ENCODE measurements at regions not wholly inside any gene's neighbourhood (a gene's known extent, or its start where the extent isn't known, plus 50 kb on each side); places are given as distances from the start of the nearest gene placed in this dataset.

DNA sequence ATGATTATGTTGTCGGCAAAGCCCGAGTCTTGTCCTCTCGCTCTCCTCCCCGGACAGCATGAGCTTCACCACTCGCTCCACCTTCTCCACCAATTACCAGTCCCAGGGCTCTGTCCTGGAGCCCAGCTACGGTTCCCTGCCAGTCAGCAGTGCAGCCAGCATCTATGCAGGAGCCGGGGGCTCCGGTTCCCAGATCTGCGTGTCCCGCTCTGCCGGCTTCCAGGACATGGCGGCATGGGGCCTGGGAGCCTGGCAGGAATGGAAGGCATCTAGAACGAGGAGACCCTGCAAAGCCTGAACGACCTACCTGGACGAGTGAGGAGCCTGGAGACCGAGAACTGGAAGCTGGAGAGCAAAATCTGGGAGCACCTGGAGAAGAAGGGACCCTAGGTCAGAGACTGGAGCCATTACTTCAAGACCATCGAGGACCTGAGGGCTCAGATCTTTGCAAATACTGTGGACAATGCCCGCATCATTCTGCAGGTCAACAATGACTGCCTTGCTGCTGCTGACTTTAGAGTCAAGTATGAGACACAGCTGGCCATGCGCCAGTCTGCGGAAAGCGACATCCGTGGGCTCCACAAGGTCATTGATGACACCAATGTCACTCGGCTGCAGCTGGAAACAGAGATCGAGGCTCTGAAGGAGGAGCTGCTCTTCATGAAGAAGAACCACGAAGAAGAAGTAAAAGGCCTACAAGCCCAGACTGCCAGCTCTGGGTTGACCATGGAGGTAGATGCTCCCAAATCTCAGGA, 101.3 kb upstream of the MAN2A1 start:
- TF ChIP-seq, protein P1, sequence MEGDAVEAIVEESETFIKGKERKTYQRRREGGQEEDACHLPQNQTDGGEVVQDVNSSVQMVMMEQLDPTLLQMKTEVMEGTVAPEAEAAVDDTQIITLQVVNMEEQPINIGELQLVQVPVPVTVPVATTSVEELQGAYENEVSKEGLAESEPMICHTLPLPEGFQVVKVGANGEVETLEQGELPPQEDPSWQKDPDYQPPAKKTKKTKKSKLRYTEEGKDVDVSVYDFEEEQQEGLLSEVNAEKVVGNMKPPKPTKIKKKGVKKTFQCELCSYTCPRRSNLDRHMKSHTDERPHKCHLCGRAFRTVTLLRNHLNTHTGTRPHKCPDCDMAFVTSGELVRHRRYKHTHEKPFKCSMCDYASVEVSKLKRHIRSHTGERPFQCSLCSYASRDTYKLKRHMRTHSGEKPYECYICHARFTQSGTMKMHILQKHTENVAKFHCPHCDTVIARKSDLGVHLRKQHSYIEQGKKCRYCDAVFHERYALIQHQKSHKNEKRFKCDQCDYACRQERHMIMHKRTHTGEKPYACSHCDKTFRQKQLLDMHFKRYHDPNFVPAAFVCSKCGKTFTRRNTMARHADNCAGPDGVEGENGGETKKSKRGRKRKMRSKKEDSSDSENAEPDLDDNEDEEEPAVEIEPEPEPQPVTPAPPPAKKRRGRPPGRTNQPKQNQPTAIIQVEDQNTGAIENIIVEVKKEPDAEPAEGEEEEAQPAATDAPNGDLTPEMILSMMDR (IDR thresholded peaks at IDR 0.05; ENCODE audit: borderline replicate concordance, extremely low read depth, low read length, poor library complexity, severe bottlenecking): no peak
- no peak for TF ChIP-seq EZH2 (IDR thresholded peaks at IDR 0.05; ENCODE audit: borderline replicate concordance, low read depth, low read length, severe bottlenecking)

Measured in DND-41 (cell line).